ENCODE measurements at regions not wholly inside any gene's neighbourhood (a gene's known extent, or its start where the extent isn't known, plus 50 kb on each side); places are given as distances from the start of the nearest gene placed in this dataset.

DNA sequence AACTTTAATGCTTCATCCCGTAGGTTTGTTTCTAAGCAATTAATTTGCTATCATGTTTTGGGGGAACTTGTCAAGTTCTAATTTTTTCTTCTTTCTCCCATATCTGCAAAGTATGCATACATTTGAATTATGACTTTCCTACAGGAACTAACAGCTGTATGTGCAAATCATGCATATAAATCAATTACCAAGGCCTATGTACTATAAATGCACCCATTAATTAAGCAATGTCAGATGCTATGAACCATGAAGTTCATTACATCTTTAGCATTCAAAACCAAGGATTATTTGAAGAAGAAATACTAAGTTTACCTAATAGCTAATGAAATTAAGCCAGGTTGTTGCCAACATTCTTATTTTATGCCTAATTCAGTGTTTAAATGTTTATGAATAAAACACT is 851.3 kb downstream of the TFAP2A start:
- TF ChIP-seq CTCF (IDR thresholded peaks at IDR 0.05), result no peak
- TF ChIP-seq POLR2A (IDR thresholded peaks at IDR 0.05), result no peak

Measured in uterus (tissue), 2 donors.